Myocyte (in vitro differentiated cells): ENCODE measurements at regions not wholly inside any gene's neighbourhood (a gene's known extent, or its start where the extent isn't known, plus 50 kb on each side); places are given as distances from the start of the nearest gene placed in this dataset.
"Not testable (repeated sequence)": the region's sequence is repeated elsewhere in the genome, so short reads cannot be mapped to it uniquely, and the experiment has no call there.

Experiments
- DNase-seq: peaks from one replicate; pipeline ENCODE4 v3.0.0-alpha.2; 2012; ENCODE audit warnings: low read depth

DNA sequence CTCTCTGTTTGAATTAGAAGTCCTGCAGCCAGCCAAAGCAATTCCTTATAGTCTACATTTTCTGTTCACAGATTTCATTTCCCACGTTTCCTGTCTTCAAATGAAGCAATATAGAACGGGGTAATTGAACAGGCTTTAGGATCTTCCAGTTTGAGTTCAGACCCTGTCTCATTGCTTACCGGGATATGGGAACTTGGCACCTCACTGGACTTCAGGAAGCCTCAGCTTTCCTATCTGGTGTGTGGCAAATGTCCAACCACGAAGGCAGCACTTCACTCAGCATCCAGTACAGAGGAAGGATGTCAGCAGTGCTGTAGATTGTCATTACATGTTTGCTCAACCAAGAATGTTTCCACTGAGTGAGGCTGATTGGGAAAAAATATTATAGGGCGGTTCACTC is 271.1 kb upstream of the ZFP42 start:
- DNase-seq = no peak

DNA sequence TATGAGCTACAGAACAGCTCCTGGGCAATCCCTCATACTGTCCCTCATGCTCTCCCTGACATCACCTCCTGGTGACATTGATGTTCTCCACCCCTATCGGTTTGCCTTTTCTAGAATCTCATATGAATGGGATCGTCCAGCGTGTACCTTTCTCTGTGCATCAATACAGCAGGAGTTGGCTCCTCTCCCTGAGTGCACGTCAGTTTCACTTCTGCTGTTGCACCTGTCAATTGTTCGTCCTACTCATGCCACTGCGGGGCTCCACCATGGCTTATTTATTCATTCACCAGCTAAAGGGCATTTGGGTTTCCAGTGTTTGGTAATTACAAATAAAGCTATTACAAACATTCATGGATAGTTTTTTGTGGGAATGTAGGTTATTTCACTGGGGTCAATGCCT is 269.1 kb upstream of the ZFP42 start:
- no peak for DNase-seq

DNA sequence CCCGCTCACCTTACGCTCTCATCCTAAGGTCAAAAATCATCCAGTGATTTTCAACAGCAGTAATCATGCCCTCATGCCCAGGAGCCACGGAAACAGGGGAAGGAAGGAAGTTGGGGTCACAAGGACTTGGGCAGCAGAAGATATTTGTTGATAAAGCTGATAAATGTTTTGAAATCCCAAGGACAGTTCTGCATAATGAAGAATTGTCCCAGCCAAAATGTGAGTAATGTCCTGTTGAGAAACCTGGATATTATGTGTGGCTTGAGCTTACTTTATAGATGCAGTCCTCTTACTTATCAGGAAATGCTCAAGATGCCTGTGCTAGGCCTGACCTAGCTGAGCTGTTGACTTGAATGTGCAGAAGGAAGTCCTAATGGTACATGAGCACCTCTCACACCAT is 263.0 kb upstream of the ZFP42 start:
- no peak for DNase-seq

- DNase-seq = no peak
Measured at GRCh38 chr4:187739771-187740170, 255.8 kb upstream of the ZFP42 start.

DNA sequence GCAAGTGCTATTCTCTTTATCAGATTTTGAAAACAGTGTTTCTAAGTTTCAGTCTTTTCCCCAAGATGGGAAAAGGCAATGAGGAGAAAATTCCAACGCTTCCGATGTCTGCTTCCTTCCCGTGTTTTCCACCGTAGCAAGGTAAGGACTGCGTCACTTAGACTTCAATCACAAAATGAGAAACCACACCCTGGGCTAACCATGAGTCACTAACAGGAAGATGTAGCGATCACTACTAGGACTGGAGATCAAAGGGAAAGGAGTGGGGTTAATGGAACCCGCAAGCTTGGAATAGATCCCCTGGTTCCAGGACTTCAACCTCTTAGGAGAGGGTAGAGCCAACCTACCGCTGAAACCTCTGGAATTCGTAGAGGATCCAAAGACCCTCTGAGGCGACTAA is 250.7 kb upstream of the ZFP42 start:
- DNase-seq = no peak

DNA sequence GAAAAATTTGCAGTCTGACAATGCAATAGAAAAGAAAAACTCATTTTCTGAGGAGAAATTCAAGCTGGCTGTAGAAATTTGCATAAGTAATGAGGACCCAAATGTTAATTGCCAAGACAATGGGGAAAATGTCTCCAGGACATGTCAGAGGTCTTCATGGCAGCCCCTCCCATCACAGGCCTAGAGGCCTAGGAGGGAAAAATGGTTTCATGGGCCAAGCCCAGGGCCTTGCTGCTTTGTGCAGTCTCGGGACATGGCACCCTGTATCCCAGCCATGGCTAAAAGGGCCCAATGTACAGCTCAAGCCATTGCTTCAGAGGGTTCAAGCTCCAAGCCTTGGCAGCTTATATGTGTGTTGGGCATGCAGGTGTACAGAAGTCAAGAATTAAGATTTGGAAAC is 244.9 kb upstream of the ZFP42 start:
- not testable (repeated sequence) for DNase-seq

DNA sequence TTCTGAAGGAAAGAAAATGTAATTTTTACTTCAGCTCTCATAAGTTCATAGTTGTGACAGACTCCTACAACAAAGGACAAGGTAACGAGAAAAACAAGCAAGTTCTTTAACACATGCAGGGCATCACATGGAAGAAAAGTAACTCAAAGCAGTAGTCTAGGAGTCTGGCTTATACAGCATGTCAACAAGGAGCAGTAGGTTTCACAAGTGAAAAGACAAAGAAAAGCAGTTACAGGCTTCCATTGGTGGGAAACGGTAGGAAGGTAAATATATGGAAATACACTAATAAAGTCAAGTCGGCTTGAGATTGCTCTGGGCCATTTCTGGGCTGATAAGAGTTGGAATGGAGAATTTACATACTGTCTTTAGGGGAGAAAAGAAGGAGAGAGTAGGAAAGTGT is 228.4 kb upstream of the ZFP42 start:
- DNase-seq = no peak

- DNase-seq = no peak
Measured at GRCh38 chr4:187767687-187768086, 227.9 kb upstream of the ZFP42 start.

- DNase-seq = no peak
Measured at GRCh38 chr4:187770345-187770744, 225.2 kb upstream of the ZFP42 start.

DNA sequence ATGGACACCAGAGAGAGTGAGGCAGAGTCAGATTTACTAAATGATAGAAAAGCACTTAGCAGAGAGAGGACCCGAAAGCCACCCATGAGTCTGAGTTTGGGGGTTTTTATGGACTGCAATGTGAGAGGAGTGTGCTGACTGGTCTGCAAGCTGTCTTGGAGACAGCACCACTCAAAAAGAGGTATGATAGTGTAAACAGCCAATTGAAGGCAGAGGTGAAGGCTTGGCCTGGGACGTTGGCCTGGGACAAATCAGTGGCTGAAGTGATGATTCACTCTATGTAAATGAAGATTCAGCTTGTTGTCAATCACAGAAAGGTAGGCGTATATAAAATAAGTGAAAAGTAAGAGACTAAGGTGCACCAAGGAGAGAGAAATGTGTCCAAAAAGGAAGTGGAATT is 217.6 kb upstream of the ZFP42 start:
- DNase-seq = no peak

GRCh38 chr4:187780070-187780469 is 215.5 kb upstream of the ZFP42 start:
- DNase-seq = no peak

DNA sequence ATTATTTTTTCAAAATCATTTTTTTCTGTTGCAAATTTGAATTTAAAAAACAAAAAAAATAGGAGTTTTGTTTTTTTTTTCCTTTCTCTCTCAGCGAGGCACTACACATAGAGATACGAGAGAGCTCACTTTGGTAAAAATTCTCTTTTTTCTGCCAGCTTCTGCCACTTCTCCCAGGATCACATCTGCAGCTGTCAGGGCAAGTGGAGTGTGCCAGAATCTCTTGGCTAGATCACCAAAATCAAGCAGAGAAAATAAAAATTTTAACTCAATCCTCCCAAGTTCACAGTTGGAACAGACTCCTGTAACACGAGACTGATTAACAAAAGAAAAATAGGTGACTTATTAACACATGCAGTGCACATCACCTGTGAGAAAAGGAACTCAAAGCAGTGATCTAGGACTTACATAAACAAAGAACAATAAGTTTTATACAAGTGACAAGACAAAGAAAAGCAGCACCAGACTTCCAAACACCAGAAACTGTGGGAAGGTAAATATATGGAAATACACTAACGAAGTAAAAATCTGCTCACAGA is 213.2 kb upstream of the ZFP42 start:
- DNase-seq = peak; percentile 14

- no peak for DNase-seq
Measured at GRCh38 chr4:187786190-187786589, 209.4 kb upstream of the ZFP42 start.

DNA sequence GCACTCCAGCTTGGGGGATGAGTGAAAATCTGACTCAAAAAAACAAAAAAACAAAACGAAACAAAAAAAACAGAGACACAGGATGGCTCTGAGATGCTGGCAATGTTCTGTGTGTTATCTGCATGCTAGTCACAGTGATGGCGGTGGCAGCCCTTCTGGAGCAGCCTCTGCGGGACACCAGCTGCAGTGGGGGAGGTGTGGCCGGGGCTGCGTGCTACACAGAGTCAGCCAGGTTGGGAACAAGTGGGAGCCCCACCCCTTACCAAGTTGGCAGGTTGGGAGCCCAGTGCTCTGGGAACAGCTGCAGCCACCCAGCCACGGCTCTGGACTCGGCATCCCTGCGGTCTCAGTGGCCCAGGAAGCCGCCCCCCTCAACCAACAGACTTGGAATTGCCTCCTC is 206.5 kb upstream of the ZFP42 start:
- peak; percentile 35 for DNase-seq

GRCh38 chr4:187795737-187796136 is 199.8 kb upstream of the ZFP42 start:
- no peak for DNase-seq

DNA sequence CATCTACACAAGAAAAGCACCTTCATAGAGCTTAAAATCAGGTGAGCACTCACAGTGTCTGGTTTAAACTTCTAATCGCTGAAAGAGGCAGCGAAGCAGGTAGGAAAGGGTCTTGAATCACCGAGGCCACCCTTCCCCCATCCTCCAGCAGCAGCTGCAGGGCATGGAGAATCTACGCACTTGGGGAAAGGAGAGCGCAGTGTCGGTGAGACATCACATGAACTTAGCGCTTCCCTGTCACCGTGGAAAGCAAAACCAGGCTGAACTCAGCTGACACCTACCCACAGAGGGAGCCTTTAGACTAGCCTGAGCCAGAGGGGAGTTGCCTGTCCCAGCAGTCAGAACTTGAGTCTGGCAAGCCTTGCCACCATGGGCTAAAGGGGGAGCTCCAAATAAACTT is 197.2 kb upstream of the ZFP42 start:
- DNase-seq = no peak

DNA sequence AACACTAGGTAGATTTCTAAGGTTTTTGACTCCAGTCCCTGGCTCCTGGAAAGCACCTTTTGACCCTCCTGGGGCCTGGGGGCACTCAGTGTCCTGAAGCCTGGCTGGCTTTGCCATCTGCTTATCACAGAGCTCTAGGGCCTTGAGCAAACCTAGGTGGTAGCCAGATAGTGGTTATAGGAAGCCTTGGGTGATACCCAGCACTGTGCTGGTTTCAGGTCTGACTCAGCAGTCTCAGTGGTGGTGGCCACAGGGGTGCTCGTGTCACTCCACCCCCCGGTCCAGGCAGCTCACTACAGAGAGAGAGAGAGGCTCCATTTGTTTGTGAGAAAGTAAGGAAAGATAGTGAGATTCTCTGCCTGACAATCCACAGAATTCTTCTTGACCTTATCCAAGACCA is 195.8 kb upstream of the ZFP42 start:
- DNase-seq = no peak

- DNase-seq = no peak
Measured at GRCh38 chr4:187811591-187811990, 184.0 kb upstream of the ZFP42 start.

GRCh38 chr4:187814737-187815465 is 180.7 kb upstream of the ZFP42 start:
- DNase-seq = peak; percentile 68

DNA sequence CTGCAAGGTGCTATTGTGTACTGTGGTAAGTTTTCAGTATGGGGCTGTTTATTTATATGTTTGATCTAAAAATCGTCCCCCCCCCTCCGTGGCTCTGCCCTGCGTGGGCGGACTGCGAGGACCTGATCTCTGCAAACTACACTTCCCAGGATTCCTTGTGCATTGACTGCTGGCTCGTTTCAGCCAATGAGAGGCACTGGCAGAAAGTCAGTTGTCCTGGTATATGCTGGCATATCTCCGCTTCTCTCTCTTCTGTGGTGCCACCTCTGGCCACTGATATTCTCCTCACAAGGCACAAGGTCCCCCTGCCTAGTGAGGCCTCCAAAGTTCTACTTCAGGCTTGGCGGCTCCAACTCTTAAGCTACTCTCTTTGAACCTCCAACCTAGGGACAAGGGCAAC is 168.8 kb upstream of the ZFP42 start:
- DNase-seq = no peak

- no peak for DNase-seq
Measured at GRCh38 chr4:187827631-187828030, 167.9 kb upstream of the ZFP42 start.

DNA sequence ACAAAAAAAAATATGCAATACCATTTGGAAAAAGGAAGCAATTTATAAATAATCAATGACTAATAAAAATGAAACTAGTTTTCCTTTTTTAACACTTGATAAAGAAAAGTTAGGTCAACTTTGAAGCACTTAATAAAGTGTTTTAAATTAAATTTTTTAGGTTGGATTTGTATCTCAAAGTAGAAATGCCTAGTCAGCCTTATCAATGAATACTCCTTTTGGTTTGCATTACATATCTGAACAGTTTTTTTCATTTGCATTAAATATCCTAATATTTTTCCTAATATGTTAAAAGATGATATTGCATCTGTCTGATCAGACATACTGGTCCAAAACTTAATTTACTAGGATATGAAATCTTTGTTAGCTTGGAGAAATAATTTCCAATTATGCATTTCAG is 155.8 kb upstream of the ZFP42 start:
- no peak for DNase-seq

GRCh38 chr4:187840814-187841213 is 154.8 kb upstream of the ZFP42 start:
- no peak for DNase-seq
